H1 (cell line): ENCODE measurements at regions not wholly inside any gene's neighbourhood (a gene's known extent, or its start where the extent isn't known, plus 50 kb on each side); places are given as distances from the start of the nearest gene placed in this dataset.
A peak's percentile ranks its signal among the peaks of the same experiment; 100 is the strongest.

Source experiments
- ASH2L ChIP-seq: fragments of 200-600, 300-600 bp; sonication (generic); IDR thresholded peaks from one replicate; pipeline ENCODE4 v1.7.1; 2017; ENCODE audit warnings: low read length
- ATF3 ChIP-seq: IDR thresholded peaks from 2 replicates; pipeline ENCODE4 v1.6.1; 2011; ENCODE audit warnings: low read depth, mild to moderate bottlenecking, low read length; ENCODE audit not compliant: insufficient read depth
- CTCF ChIP-seq, 3 experiments: IDR thresholded peaks; 1 replicate in 2 of 3; 2 replicates in 1 of 3; pipeline versions ENCODE4 v1.5.1 to v1.6.1; 2011; ENCODE audit warnings: low read length in 3 of 3, mild to moderate bottlenecking in 3 of 3, inconsistent platforms in 2 of 3, low read depth in 1 of 3, moderate library complexity in 1 of 3; ENCODE audit not compliant: insufficient read depth in 1 of 3; ENCODE audit errors: control extremely low read depth in 1 of 3
- EZH2 ChIP-seq: fragments of 200-600 bp; sonication (generic); IDR thresholded peaks from 2 replicates; pipeline ENCODE4 v1.7.1; 2012; ENCODE audit warnings: low read depth, mild to moderate bottlenecking, moderate library complexity, low read length, inconsistent platforms; ENCODE audit not compliant: severe bottlenecking
- GABPA ChIP-seq: IDR thresholded peaks from 2 replicates; pipeline ENCODE4 v1.6.1; 2011; ENCODE audit warnings: mild to moderate bottlenecking, low read length, moderate library complexity, borderline replicate concordance; ENCODE audit not compliant: insufficient read depth
- POLR2A ChIP-seq, 2 experiments: IDR thresholded peaks; 1 replicate in 1 of 2; 2 replicates in 1 of 2; pipeline ENCODE4 v1.6.1; 2011; ENCODE audit warnings: low read depth in 2 of 2, low read length in 2 of 2, mild to moderate bottlenecking in 2 of 2; ENCODE audit errors: control extremely low read depth in 1 of 2
- SIN3A ChIP-seq, 2 experiments: IDR thresholded peaks in 1 of 2; conservative IDR thresholded peaks in 1 of 2; 2 replicates each; pipeline ENCODE4 v1.6.1; 2011 to 2012; ENCODE audit warnings: low read length in 2 of 2, improper control_type of control experiment in 1 of 2, low read depth in 1 of 2, mild to moderate bottlenecking in 1 of 2
- TAF1 ChIP-seq: IDR thresholded peaks from 2 replicates; pipeline ENCODE4 v1.6.1; 2011; ENCODE audit warnings: mild to moderate bottlenecking, low read depth, low read length

- TF ChIP-seq ASH2L (no peak), CTCF (IDR thresholded peaks at IDR 0.05; ENCODE audit: control extremely low read depth in 1 of 3, insufficient read depth in 1 of 3, low read depth in 1 of 3, low read length in 3 of 3) (peak in 2 of 3 experiments; percentile 48 to 59; a peak in 3 of 4 replicates), SIN3A (conservative IDR thresholded peaks at IDR 0.05 in 1 of 2, IDR thresholded peaks at IDR 0.05 in 1 of 2; ENCODE audit: low read depth in 1 of 2, low read length in 2 of 2) (no peak), TAF1 (no peak), ATF3 (no peak), POLR2A (IDR thresholded peaks at IDR 0.05; ENCODE audit: control extremely low read depth in 1 of 2, low read depth in 2 of 2, low read length in 2 of 2) (no peak), GABPA (no peak), EZH2 (no peak)
Measured at GRCh38 chr16:60686824-60687223, 1349.4 kb downstream of the CDH8 start.
